ENCODE measurements at regions not wholly inside any gene's neighbourhood (a gene's known extent, or its start where the extent isn't known, plus 50 kb on each side); places are given as distances from the start of the nearest gene placed in this dataset.
"Not testable (repeated sequence)": the region's sequence is repeated elsewhere in the genome, so short reads cannot be mapped to it uniquely, and the experiment has no call there.

GRCh38 chr3:6655275-6655674, 205.6 kb upstream of the GRM7 start:
- no peak for DNase-seq

GRCh38 chr3:6657591-6657990, 203.3 kb upstream of the GRM7 start:
- no peak for DNase-seq

GRCh38 chr3:6667354-6667753, 193.6 kb upstream of the GRM7 start:
- no peak for DNase-seq

- no peak for DNase-seq
These were observed 189.6 kb upstream of the GRM7 start for GRCh38 chr3:6671363-6671762.

- DNase-seq, result no peak
These were observed 181.4 kb upstream of the GRM7 start for GRCh38 chr3:6679510-6679909.

GRCh38 chr3:6680119-6680806, 180.7 kb upstream of the GRM7 start:
- DNase-seq, result no peak

- DNase-seq, result no peak
These were observed 163.6 kb upstream of the GRM7 start for GRCh38 chr3:6697285-6697684.

- no peak for DNase-seq
These were observed 163.2 kb upstream of the GRM7 start for GRCh38 chr3:6697722-6698121.

GRCh38 chr3:6704817-6705216, 156.1 kb upstream of the GRM7 start:
- DNase-seq, result not testable (repeated sequence)

- DNase-seq, result no peak
These were observed 154.1 kb upstream of the GRM7 start for GRCh38 chr3:6706777-6707176.

- DNase-seq, result no peak
These were observed 151.7 kb upstream of the GRM7 start for GRCh38 chr3:6709178-6709577.

- DNase-seq, result no peak
These were observed 146.0 kb upstream of the GRM7 start for GRCh38 chr3:6714962-6715361.

GRCh38 chr3:6716420-6716819, 144.5 kb upstream of the GRM7 start:
- no peak for DNase-seq

GRCh38 chr3:6717026-6717943, 143.6 kb upstream of the GRM7 start:
- DNase-seq, result no peak

- no peak for DNase-seq
These were observed 140.9 kb upstream of the GRM7 start for GRCh38 chr3:6719999-6720398.

- no peak for DNase-seq
These were observed 139.4 kb upstream of the GRM7 start for GRCh38 chr3:6721491-6721890.

GRCh38 chr3:6723205-6723604, 137.7 kb upstream of the GRM7 start:
- no peak for DNase-seq

- DNase-seq, result no peak
These were observed 134.1 kb upstream of the GRM7 start for GRCh38 chr3:6726811-6727210.

GRCh38 chr3:6732807-6733206, 128.1 kb upstream of the GRM7 start:
- DNase-seq, result no peak

- no peak for DNase-seq
These were observed 127.1 kb upstream of the GRM7 start for GRCh38 chr3:6733699-6734394.

- DNase-seq, result no peak
These were observed 126.5 kb upstream of the GRM7 start for GRCh38 chr3:6734395-6734746.

- no peak for DNase-seq
These were observed 123.9 kb upstream of the GRM7 start for GRCh38 chr3:6736836-6737629.

- DNase-seq, result no peak
These were observed 123.3 kb upstream of the GRM7 start for GRCh38 chr3:6737630-6738029.

Measured in CD4-positive, alpha-beta T cell treated with Interleukin-17A for 4 hours (primary cell).